ENCODE measurements at regions not wholly inside any gene's neighbourhood (a gene's known extent, or its start where the extent isn't known, plus 50 kb on each side); places are given as distances from the start of the nearest gene placed in this dataset.

DNA sequence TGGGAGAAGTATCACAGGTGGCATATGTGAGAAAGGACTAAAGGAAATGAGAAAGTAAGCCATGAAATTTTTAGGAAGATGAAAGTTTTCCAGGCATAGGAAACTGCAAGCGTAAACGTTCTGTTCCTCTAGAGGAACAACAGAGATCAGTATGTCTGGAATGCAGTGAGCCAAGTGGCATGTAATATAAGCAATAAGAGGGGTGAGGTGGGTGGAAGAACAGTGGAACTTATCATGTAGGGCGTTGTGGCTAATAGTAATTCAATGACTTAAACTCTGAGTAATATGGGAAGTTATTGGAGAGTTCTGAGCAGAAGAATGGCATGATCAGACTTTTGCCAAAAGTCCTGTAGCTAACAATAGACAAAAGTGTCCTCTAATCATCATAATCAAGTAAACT is 902.9 kb downstream of the EPHA3 start:
- in situ Hi-C loops (cut with HindIII; ENCODE audit: low sequenced_read_pairs), result no loop called here

GRCh38 chr3:90011131-90011530 is 903.7 kb downstream of the EPHA3 start:
- in situ Hi-C loops (cut with HindIII; ENCODE audit: low sequenced_read_pairs), result no loop called here

GRCh38 chr3:90011596-90011995 is 904.2 kb downstream of the EPHA3 start:
- in situ Hi-C loops (cut with HindIII; ENCODE audit: low sequenced_read_pairs), result no loop called here

- in situ Hi-C loops (cut with HindIII; ENCODE audit: low sequenced_read_pairs), result no loop called here
These were observed 904.6 kb downstream of the EPHA3 start for GRCh38 chr3:90011996-90012395.

GRCh38 chr3:90015688-90016356 is 908.4 kb downstream of the EPHA3 start:
- in situ Hi-C loops (cut with HindIII; ENCODE audit: low sequenced_read_pairs), result no loop called here

DNA sequence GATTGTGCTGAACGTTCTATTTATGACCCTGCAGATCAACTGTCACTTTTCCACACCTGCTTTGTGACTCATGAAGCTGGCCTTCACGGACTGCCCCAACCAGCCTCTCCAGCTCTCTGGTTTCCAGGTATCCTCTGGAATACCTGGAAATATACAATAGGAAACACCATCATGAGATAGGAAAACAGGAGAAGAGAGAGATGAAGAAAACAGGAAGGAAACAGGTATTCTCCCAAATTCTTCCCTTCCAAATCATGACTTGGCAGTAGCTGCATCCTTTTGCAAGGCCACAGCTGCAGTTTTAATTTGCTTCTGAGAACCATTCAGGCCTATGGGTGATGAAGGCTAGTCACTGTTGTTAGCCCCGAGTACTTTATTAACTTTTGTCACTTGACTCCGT is 909.1 kb downstream of the EPHA3 start:
- in situ Hi-C loops (cut with HindIII; ENCODE audit: low sequenced_read_pairs), result no loop called here

GRCh38 chr3:90018779-90019178 is 911.4 kb downstream of the EPHA3 start:
- in situ Hi-C loops (cut with HindIII; ENCODE audit: low sequenced_read_pairs), result no loop called here

GRCh38 chr3:90025019-90025418 is 917.6 kb downstream of the EPHA3 start:
- in situ Hi-C loops (cut with HindIII; ENCODE audit: low sequenced_read_pairs), result no loop called here

- in situ Hi-C loops (cut with HindIII; ENCODE audit: low sequenced_read_pairs), result no loop called here
These were observed 919.0 kb downstream of the EPHA3 start for GRCh38 chr3:90026406-90026805.

GRCh38 chr3:90031121-90031520 is 923.7 kb downstream of the EPHA3 start:
- in situ Hi-C loops (cut with HindIII; ENCODE audit: low sequenced_read_pairs), result no loop called here

DNA sequence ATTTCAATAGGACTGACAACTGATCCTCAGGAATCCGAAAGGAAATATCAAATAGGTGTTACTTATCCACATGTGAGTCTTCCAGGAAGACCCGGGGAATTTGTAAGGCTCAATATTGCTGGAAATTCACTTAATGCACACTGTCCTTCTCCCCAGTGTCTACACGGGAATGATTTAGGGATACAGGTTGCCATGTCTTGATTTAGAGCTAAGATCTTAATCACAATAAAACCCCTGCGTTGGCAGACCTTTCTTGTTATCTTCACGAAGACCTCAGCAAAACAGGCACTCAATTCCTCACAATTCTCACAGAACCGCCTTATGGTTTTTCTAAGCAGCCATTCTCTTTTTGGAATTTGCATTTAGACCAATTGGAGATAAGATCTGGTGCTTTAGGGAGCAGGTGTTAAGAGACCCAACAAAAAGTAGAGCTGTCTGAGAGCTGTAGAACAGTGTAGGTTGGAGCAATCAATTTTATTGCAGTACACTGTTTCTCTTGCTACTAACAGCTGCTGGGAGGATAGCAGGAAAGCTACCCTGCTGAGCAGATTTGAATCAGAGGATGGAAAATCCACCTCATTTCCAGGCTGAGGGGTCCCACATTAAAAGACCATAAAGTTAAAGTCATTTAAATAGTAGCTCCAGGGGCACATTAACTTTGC is 925.7 kb downstream of the EPHA3 start:
- in situ Hi-C loops (cut with HindIII; ENCODE audit: low sequenced_read_pairs), result no loop called here

GRCh38 chr3:90034038-90034437 is 926.6 kb downstream of the EPHA3 start:
- in situ Hi-C loops (cut with HindIII; ENCODE audit: low sequenced_read_pairs), result no loop called here

DNA sequence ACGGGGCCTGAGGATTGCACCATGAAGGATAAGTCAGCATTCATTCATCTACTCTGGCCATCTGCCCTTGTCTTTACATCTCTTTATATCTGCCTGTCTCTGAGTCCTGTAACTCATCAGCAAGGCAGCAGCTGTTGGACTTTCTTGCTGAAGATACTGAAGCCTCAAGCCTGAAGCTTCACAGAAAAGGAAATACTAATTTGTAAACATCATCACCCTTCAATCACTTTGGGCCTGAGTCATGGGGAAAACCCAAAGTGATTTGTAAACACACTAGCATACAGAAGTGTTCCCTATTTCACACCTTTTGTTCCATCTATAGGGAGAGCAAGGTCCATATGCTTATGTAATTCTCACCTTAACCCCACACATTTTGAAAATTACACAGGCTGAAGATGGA is 928.2 kb downstream of the EPHA3 start:
- in situ Hi-C loops (cut with HindIII; ENCODE audit: low sequenced_read_pairs), result no loop called here

DNA sequence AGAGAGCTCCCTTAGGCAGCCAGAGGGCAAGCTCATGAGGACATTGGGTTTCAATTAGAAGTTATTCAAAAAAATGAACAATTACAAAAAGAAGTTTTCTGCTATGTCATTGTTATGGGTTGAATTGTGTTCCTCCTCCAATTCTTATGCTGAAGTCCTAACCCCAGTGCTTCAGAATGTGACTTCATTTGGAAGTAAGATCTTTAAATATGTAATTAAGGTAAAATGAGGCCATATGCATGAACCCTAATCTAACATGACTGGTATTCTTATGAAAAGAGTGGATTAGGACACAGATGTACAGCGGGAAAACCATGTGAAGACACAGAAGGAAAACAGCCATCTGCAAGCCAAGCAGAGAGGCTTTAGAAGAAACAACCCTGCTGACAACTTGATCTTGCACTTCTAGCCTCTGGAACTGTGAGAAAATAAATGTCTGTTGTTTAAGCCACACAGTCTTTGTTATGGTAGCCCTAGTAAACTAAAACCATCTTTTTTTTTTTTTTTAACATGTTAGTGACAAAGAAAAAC is 929.6 kb downstream of the EPHA3 start:
- in situ Hi-C loops (cut with HindIII; ENCODE audit: low sequenced_read_pairs), result no loop called here

DNA sequence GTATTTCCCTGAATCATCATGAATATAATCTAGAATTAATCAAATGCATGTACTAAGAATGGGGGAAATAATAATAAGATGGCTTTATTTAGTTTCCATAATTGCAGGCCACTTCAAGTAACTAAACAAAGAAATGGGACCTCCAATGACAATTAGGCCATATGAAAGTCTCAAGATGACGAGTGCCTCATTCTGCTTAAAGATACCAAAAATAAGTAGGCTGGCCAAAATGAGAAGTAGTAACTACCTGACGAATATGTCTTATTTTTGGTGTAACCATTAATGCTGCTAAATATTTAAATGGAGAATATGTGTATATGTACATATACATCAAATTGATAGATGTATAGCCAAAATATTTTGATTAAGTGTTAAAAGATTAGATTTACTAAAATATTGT is 932.6 kb downstream of the EPHA3 start:
- in situ Hi-C loops (cut with HindIII; ENCODE audit: low sequenced_read_pairs), result no loop called here

DNA sequence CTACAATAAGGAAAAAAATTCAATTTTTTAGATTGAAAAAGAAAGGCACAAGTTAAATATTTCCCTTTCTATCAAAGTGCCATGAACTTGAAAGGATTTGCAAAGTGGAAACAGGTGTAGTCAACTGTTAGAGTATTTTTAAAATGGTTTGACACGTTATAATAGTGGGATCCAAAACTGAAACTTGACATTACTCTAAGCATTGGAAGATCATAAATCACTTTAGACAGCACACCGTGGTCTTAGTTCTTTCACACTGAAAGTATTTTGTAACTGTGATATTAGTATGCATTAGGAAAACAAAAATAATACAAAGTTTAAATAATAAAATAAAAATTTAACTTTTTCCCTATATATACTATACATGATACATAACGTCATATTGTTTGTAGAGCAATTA is 933.1 kb downstream of the EPHA3 start:
- in situ Hi-C loops (cut with HindIII; ENCODE audit: low sequenced_read_pairs), result no loop called here

- in situ Hi-C loops (cut with HindIII; ENCODE audit: low sequenced_read_pairs), result no loop called here
These were observed 934.6 kb downstream of the EPHA3 start for GRCh38 chr3:90041995-90042394.

GRCh38 chr3:90043287-90043686 is 935.9 kb downstream of the EPHA3 start:
- in situ Hi-C loops (cut with HindIII; ENCODE audit: low sequenced_read_pairs), result no loop called here

DNA sequence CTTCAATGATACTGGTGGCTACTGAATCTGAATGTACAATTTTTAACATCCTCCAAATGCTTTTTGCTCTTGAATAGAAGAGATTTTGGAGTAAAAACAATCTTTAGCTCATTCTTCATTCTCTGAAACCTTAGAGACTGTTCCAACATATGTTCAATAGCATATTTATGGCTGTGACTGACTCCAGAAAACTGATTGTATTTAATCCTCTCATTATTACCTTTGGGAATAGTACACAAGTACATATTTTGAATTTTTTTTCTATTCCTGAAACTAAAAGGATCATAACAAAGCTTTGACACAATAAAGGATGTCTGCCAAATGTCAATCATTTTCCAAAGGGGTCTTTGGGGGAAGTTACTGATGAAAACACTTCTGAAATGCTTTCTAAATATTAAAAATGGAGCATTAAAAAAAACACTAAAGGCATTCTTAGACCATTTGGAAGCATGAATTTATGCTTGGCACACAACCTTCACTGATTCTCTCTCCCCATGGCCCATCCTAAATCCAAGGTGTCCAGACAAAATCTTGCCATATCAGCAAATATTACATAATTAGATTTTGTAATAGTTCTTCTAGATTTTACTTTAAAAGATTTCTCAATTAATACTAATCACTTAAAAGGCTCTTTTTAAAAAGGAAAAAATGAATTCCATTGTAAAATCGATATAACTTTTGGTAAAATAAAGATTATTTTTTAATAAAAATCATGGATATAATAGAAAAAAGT is 936.8 kb downstream of the EPHA3 start:
- in situ Hi-C loops (cut with HindIII; ENCODE audit: low sequenced_read_pairs), result no loop called here

DNA sequence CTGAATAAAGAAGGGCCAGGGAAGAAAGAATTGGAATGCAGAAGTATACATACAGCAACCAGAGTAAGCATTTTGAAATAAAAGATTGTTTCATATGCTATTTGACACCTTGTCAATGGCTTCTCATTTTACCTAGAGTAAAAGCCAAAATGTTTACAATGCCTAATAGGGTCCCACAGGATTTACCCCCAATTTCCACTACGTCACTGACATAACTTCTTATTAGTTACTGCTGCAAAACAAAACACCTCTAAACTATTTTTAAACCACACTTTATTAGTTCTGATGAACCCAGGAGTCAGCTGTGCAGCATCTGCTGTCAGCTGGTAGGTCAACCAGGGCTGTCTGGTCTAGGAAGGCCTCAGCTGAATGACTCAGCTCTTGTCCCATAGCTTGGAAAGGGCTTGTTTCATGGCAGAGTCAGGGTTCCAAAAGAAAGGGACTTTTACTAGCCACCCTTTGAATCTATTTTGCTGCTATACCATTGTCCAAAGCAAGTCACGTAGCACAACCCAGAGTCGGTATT is 945.1 kb downstream of the EPHA3 start:
- in situ Hi-C loops (cut with HindIII; ENCODE audit: low sequenced_read_pairs), result no loop called here

DNA sequence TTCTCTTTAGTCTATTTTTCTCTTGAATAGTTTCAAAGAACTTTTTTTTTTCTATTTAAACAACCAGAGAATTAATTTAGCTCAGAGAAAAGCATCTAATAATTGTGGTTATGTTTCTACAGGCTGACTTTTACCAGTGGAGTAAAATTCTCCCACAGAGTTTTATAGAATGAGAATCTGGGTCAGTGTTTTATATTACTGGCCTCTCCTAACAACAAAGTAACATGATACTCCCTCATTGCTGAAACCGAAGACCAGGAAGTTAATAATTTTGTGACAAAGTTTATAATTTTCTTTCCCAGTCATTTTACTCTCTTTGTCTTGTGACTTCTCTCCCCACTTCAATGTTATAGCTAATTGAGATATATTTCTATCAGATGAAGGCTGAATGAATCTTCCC is 946.9 kb downstream of the EPHA3 start:
- in situ Hi-C loops (cut with HindIII; ENCODE audit: low sequenced_read_pairs), result no loop called here

- in situ Hi-C loops (cut with HindIII; ENCODE audit: low sequenced_read_pairs), result loop anchor here (5.0 kb wide), 1 partner anchor 63 kb away; no protein-coding TSS in a partner anchor
These were observed 948.2 kb downstream of the EPHA3 start for GRCh38 chr3:90055666-90056065.

Measured in endothelial cell of hepatic sinusoid (primary cell).